HG03097 (cell line): ENCODE measurements at regions not wholly inside any gene's neighbourhood (a gene's known extent, or its start where the extent isn't known, plus 50 kb on each side); places are given as distances from the start of the nearest gene placed in this dataset.
"Not testable (repeated sequence)": the region's sequence is repeated elsewhere in the genome, so short reads cannot be mapped to it uniquely, and the experiment has no call there.

Experiments
- ATAC-seq: cut with Tn5 transposase; IDR thresholded peaks from one replicate; pipeline ENCODE4 v1.9.1; 2021; ENCODE audit not compliant: unreplicated experiment, low FRiP score

DNA sequence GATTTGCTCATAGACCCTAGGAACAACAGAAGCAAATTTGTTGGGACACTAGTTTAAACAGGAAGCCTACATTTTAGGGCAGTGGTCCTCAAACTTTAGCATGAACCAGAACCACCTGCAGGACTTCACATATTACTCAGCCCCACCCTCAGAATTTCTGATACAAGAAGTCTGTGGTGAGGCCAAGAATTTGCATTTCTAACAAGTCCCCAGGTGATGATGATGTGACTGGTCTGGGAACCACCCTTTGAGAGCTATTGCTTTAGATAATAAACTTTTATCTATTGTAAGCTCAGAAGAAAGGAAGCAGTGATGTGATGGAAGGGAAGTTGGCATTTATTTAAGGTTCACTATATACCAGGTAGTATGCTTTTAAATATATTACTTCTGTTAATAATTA, 194.0 kb downstream of the FAM181B start:
- ATAC-seq, result peak; percentile 66

DNA sequence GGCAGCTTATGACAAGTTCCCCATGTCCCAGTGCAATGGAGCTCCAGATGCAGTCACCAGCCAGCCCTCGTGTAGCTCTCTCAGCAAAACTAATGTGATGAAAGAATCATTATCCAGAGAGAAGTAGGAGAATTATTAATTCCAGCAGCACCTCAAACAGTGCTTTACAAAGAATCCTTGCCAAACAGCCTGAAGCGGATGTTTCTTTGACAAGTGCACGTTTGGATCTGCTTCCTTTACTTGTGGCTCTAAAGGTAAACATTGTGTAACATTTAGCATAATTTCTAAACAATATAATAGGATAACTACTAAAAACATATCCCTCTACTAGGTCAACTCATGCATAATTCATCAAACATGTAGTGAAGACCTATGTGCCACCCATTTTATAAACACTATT, 197.0 kb downstream of the FAM181B start:
- no peak for ATAC-seq

DNA sequence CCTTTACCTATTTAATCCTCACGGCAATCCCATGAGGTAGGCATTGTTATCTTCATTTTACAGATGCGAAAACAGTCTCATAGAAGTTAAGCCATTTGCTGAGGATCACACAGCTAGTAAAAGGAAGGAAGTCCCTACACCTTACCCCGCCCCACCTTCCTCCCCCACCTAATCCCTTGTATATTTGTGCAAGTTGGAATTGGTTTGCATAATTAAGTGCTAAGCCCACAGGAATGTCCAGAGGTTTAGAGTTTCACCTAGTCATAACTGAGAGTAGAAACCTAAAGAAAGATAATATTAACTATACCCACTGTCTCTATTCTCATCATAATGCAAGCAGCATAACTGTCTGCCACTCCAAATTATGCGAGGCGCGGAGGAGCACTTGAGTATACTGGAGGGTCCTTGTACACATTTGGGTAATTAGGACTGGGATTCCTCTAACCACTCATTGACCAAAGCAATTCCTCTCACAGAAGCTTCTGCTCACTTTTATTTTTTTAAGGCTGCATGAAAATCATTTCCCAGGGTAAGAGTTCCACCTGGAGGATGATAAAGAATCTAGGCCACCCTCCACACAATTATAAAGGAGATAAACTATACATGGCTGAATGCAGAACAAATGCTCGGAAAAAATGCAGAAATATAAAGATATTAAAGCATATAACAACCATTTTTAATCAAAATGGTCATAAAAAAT, 199.9 kb downstream of the FAM181B start:
- ATAC-seq, result no peak

DNA sequence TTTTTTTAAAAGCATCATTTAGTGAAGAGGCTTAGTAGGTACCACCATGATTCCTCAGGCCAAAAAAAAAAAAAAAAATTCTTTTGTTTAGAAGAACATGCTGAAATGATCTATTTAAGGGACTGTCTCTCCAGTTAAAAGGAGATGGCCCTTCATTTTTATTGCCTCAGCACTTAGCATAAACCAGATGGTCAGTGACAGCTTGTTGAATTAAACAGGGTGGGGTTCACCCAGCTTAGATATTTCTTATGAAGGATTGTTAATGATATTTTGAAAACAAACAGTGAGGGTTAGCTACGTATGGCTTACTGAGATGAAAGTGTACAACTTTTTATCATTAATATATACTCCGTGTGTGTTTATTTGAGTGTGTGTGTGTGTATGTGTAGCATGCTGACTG, 203.7 kb downstream of the FAM181B start:
- ATAC-seq, result no peak

DNA sequence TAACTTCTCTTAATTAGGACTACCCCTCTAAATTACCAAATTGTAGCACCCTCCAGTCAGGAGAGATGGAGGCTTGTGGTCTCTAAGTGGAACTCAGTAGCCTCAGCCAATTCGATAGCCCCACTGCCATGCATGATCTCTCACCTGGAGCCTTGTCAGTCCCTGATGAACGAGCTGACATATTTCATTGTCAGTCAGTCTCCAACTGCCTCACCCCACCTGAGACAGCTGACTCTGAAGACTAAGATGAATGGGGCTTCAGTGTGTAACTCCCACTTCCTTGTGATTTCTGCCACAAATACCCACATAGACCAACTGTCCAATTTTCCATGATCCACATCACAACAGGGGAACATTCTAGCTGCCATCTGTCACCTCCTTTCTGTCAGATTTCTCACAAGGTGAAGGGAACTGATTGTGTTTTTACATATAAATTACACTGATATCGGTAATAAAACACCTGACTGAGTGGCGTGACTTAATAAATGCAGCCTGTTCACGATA, 206.5 kb downstream of the FAM181B start:
- no peak for ATAC-seq

DNA sequence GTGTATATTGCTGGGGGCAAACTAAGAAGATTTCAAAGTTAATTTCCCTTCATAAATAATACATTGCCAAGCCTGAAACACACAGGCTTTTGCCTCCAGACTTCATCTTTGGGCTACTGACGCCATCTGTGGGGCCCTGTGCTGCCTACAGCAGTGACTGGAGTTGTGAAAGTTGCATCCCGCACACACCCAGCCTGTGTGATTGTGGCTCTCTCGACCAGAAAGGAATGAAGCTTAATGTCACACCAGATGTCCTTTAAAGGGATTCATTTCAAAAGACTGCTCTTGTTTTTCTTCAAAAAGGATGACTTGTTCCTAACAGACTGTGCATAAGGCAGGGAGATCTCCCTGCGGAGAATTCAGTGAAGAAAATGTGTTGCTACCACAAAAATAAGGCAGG, 210.5 kb downstream of the FAM181B start:
- ATAC-seq, result no peak

DNA sequence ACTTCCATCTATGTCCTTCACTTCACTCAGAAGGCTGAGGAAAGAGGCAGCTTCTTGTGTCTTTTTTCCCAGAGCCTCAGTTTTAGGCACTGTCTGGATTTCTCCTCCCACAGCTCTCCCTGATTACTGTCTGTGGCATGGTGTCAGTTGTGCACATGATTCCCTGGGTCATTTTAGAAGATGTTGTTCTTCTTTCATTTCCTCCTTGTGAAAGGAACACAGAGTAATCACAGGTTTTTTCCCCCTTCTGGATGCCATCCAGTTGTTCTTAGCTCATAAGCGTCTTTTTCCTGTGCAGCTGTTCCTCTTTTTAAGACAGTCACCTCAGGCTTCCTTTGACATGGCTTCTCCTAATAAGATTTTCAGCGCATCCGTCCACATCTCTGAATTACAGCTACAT, 212.2 kb downstream of the FAM181B start:
- ATAC-seq, result no peak

DNA sequence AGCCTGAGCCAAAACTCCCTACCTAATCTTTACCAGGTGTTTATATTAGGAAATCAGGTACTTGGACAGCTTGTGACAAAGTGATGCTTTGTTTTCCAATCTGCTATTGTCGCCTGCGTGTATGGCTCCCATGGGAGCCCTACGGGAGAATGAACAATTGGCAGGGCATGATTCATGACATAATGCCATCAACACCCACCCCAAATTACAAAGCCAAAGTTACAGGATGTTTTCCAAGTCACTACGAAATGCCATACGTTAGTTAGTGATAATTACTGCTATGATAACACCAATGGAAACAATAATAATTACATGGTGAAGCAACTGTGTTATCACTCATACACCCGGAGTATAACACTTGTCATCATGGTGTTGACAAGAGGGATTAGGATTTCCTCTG, 226.4 kb downstream of the FAM181B start:
- no peak for ATAC-seq

DNA sequence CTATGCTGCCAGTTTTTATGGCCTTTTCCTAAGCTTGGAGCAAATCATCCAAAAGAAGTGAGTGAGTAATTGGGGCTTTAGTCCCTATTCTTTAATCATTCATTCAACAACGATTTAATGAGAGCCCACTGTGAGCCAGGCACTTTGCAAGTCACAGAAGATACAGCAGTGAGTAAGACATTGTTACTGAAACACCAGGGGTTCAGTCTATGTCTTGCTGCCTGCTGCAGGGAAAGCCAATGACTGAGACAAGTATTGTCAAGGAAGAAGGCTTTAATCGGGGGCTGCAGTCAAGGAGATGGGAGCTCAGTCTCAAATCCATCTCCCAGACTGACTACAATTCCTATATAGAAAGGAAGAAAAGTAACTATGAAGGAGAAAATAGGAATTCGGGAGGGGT, 228.3 kb downstream of the FAM181B start:
- no peak for ATAC-seq

DNA sequence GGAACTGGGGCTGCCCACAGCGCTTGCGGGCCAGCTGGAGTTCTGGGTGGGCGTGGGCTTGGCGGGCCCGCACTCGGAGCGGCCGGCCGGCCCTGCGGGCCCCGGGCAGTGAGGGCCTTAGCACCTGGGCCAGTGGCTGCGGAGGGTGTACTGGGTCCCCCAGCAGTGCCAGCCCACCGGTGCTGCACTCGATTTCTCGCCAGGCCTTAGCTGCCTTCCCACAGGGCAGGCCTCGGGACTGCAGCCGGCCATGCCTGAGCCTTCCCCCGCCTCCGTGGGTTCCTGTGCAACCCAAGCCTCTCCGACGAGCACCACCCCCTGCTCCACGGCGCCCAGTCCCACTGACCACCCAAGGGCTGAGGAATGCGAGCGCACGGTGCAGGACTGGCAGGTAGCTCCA, 232.5 kb downstream of the FAM181B start:
- ATAC-seq, result not testable (repeated sequence)

DNA sequence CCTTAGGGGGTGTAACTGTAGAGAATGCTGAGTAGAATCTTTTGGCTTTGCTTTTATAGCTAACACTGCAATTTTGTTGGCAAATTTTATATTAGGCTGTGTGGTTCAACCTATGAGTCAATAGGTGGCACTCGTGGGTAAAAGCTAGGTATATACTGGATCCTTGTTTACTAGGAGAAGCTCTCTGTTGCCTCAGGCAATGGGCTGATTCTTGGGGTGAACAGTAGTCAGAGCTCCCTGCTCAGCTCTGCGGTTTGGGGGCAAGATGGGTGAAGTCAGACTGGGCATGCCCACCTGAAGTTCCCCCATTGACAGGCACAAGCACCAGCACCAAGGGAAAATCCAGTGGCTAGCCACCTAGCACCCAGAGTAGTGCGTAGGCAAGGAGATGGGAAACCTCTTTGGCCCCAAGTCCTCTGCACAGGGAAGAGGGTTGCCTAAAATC, 238.7 kb downstream of the FAM181B start:
- ATAC-seq, result no peak

DNA sequence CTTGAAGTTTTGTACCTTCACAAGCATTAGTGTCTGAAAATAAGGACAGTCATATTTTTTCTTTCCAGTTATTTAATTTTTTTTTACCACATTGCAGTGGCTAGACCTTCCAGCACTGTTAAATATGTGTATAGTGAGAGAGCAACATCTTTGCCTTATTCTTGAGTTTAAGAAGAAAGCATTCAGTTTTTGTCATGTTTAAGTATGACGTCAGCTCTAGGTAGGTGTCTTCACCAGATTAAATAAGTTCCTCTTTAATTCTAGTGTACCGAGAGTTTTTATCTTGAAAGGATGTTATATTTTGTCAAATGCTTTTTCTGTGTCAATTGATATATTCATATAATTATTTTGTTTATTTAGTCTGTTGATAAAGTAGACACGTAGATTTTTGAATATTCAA, 258.8 kb downstream of the FAM181B start:
- no peak for ATAC-seq

DNA sequence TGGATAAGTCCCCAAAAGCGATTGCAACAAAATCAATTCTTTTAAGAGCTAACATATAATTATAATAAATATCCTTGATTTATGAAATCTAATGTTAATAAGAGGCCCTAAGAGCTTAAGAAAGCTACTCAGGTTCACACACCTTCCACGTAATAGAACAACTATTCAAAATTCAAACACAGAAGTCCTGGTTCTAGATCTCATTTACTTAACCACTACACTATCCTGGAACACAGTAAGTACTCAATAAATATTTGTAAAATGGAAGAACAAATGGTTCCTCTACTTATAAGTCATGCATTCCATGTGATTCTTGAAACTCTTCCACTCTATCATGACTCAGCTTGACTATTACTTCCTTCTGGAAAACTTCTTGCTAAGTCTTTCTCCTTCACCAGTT, 268.2 kb downstream of the FAM181B start:
- ATAC-seq, result no peak

DNA sequence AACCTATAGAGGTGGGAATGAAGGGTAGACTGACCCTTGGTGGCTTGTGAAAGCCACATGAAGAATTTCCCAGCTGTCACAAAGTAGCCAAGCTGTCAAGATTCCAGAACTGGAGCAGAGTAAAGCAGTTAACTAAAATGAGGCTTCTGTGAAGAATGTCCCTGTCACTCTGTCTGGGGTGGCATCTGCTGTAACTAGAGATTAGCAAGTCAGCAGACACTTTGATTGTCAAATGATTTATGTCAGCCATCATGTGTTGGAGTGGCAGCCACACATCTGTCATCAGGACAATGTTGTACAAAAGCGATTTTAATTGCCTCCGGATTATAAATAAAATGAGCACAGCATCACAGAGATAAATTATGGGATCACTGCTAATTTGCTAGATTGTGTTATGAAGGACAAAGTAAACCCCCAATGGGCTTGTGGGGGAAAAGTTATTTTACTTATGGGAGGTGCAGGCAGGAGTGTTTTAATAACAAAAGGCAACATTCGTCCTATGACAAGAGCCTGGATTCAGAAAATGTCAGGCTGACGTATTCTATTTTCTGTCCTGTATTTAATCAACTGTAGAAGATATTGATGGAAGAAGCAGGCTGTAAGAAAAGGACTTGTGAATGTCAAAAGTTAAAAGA, 270.9 kb downstream of the FAM181B start:
- ATAC-seq, result no peak

DNA sequence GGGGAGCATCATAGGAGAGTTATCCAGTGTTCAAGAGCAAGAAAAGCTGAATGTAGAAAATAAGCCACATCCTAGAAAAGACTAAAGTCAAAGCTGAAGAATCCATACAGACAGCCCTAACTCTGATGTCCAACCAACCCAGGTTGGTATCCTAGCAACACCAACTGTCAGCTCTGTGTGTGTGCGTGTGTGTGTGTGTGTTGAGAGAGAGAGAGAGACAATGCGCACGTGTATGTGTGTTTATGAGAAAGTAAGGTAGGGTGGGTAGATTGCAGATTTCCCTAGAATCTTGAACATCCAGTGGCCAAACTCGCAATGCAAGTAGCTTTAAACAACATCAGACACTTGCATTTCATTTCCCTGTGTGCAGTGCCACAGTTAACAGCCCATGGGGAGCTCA, 274.9 kb downstream of the FAM181B start:
- no peak for ATAC-seq

DNA sequence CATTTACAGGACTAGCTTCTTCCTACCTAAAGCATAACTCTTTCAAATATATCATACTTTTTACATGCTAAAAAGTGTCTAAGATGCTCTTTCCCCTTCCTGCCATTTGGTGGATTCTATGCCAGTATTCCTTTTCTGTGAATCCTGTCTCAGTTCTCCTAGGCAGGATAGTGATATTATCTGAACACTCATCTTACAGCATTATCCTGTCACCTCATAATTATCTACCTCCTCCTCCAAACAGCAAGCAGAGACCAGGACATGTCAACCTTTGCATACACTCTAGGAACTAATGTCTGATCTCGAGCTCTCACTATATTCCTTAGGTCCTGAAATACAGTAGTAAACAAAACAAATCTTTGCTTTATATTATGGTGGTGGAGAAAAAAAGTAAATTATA, 275.5 kb downstream of the FAM181B start:
- no peak for ATAC-seq

DNA sequence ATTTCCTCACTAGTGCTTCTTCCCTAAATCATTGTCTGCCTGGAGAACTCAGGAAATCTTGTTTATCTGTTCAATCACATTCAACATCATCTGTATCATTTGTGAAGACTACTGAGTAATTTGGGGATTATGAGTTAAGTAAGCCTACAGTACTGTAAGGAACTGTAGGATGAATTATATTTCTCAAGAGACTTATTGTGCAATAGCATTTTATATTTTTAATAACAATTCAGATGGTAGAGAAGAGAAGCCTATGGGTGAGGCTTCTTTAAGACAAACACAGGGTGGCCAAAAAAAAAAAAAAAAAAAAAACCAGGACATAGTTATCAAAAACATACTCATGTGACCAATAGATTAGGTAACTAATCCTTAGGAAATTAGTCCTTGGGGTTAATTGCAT, 282.7 kb downstream of the FAM181B start:
- no peak for ATAC-seq

DNA sequence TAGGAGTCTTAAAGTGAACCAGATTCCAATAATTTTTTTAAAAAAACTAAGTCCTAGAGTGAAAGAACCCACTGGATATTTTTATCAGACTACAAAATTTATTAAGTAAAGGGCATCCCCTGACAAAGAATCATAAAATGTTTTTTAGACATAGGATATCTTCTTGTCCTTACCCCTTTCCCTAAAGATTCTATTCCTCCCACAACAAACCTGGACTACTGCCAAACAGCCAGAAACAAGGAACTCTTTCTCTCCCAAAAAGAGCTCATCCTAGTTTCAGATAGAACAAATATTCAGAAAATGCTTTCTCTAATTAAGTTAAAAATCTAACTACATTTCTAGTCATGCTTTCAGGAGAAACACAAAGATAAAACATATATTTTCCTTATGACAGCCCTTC, 327.1 kb downstream of the FAM181B start:
- ATAC-seq, result no peak

DNA sequence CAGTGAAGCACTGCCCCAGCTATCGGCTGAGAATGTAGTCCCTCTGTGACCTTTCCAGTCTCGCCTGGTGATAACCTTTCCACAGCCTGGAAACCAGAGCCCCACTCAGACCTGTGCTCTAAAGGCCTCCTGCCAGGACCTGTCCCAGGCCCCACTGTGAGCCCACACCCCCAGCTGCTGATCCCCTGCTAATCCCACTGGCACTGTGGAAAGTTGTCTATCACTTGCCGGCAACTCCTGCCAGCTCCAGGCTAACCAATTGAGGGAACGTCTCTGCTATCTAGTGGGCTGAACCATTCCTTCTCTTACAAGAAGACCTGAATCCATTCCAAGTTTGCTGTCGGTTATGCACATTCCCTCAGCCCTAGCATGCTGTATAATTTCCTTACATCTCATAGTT, 328.2 kb downstream of the FAM181B start:
- no peak for ATAC-seq

DNA sequence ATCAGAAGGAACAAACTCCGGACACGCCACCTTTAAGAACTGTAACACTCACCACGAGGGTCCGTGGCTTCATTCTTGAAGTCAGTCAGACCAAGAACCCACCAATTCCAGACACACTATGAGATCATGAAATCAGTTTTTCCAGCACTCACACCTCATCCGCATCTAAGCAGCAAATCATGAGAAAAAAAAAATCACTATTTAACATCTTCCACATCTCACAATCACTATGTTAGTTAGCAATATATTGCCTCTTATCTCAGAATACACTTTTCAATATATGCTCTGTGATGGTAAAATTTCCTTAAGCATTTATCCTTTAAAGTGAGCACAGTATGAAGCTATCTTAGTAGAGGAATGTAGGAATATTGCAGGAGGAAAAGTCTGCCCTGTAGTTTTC, 328.7 kb downstream of the FAM181B start:
- ATAC-seq, result no peak

DNA sequence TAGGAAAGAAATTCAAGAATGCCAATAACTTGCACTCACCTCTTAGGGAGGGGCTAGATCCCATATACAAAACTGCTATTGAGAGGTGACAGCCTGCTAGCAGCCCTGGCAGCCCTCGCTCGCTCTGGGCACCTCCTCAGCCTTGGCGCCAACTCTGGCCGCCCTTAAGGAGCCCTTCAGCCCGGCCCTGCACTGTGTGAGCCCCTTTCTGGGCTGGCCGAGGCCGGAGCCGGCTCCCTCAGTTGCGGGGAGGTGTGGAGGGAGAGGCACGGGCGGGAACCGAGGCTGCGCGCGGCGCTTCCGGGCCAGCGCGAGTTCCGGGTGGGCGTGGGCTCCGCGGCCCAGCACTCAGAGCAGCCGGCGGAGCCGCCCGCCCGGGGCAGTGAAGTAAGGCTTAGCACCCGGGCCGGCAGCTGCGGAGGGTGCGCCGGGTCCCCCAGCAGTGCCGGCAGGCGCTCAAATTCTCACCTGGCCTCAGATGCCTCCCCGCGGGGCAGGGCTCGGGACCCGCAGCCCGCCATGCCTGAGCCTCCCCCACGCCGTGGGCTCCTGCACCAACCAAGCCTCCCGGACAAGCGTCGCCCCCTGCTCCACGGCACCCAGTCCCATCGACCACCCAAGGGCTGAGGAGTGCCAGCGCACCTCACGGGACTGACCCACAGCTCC, 329.9 kb downstream of the FAM181B start:
- no peak for ATAC-seq

DNA sequence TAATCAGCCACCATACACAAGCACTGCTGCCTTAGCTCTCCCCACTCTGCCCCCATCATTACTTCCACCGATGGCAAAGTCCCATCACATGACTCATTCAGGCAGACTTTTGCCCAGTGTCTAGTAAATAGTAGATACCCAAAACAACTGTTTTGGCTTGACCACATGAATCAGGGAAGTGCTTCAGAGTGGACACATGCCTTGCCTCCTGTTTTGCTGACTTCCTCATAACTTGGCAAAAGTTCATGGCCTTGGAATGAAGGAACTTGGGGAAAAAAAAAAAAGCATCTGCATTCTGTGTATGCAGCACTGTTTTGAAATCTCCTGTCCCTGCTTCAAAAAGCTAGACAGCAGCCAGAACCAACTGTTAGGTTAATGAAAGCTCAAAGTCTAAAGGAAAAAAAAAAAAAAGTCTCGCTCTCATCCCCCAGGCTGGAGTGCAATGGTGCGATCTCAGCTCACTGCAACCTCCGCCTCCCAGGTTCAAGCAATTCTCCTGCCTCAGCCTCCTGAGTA, 335.3 kb downstream of the FAM181B start:
- ATAC-seq, result no peak
